Astrocyte (in vitro differentiated cells and primary cell): ENCODE measurements at regions not wholly inside any gene's neighbourhood (a gene's known extent, or its start where the extent isn't known, plus 50 kb on each side); places are given as distances from the start of the nearest gene placed in this dataset.

Source experiments
- DNase-seq: peaks from one replicate; pipeline ENCODE4 v3.0.0-alpha.2; 2010; ENCODE audit warnings: low read depth
- FAIRE-seq: peaks from 2 replicates; lab custom pipeline; 2011; peaks lifted over from hg19 to GRCh38; lab: Jason Lieb, UNC
- H2AFZ ChIP-seq: 2 replicates; pipeline ENCODE4 v1.6.0; 2012; ENCODE audit warnings: low read depth, low read length, inconsistent platforms
- H3K27ac ChIP-seq: 2 replicates; pipeline ENCODE4 v1.5.1; 2011; ENCODE audit warnings: low read depth, low read length, inconsistent platforms
- H3K27me3 ChIP-seq: 2 replicates; pipeline ENCODE4 v1.6.0; 2011; ENCODE audit warnings: low read length, inconsistent platforms; ENCODE audit not compliant: insufficient read depth
- H3K36me3 ChIP-seq: 2 replicates; pipeline ENCODE4 v1.5.1; 2011; ENCODE audit warnings: low read length, inconsistent platforms; ENCODE audit not compliant: insufficient read depth
- H3K4me1 ChIP-seq: 2 replicates; pipeline ENCODE4 v1.5.1; 2011; ENCODE audit warnings: low read length, inconsistent platforms; ENCODE audit not compliant: insufficient read depth
- H3K4me2 ChIP-seq: 2 replicates; pipeline ENCODE4 v1.6.0; 2012; ENCODE audit warnings: low read length, inconsistent platforms
- H3K4me3 ChIP-seq: 2 replicates; pipeline ENCODE4 v1.5.1; 2011; ENCODE audit warnings: low read depth, mild to moderate bottlenecking, low read length, inconsistent platforms; ENCODE audit not compliant: insufficient read depth
- H3K79me2 ChIP-seq: 2 replicates; pipeline ENCODE4 v1.6.0; 2012; ENCODE audit warnings: mild to moderate bottlenecking, low read length, inconsistent platforms; ENCODE audit not compliant: insufficient read depth
- H3K9ac ChIP-seq: 2 replicates; pipeline ENCODE4 v1.6.0; 2012; ENCODE audit warnings: mild to moderate bottlenecking, low read length, inconsistent platforms
- H3K9me3 ChIP-seq: 2 replicates; pipeline ENCODE4 v1.5.1; 2012; ENCODE audit warnings: low read depth, mild to moderate bottlenecking, low read length, inconsistent platforms; ENCODE audit not compliant: insufficient read depth
- H4K20me1 ChIP-seq: 2 replicates; pipeline ENCODE4 v1.6.0; 2012; ENCODE audit warnings: low read length, inconsistent platforms; ENCODE audit not compliant: insufficient read depth
- H3K27ac Mint-ChIP-seq: one replicate; pipeline ENCODE4 v1.8.0; 2021; ENCODE audit warnings: mild to moderate bottlenecking, mixed read lengths; ENCODE audit not compliant: unreplicated experiment
- H3K27me3 Mint-ChIP-seq: one replicate; pipeline ENCODE4 v1.8.0; 2021; ENCODE audit warnings: low read depth, mixed read lengths; ENCODE audit not compliant: unreplicated experiment
- H3K36me3 Mint-ChIP-seq: one replicate; pipeline ENCODE4 v1.8.0; 2021; ENCODE audit warnings: low read depth, mixed read lengths; ENCODE audit not compliant: unreplicated experiment
- H3K4me1 Mint-ChIP-seq: one replicate; pipeline ENCODE4 v1.8.0; 2021; ENCODE audit warnings: low read depth, mixed read lengths; ENCODE audit not compliant: unreplicated experiment
- H3K4me3 Mint-ChIP-seq: one replicate; pipeline ENCODE4 v1.8.0; 2021; ENCODE audit warnings: mild to moderate bottlenecking, moderate library complexity, mixed read lengths; ENCODE audit not compliant: unreplicated experiment
- H3K9me3 Mint-ChIP-seq: one replicate; pipeline ENCODE4 v1.8.0; 2021; ENCODE audit warnings: mild to moderate bottlenecking, mixed read lengths; ENCODE audit not compliant: unreplicated experiment
- CTCF ChIP-seq: IDR thresholded peaks from 2 replicates; pipeline ENCODE4 v1.5.1; 2011; ENCODE audit warnings: low read depth, mild to moderate bottlenecking, inconsistent platforms, low read length, moderate library complexity; ENCODE audit not compliant: insufficient read depth
- EZH2 ChIP-seq: IDR thresholded peaks from 2 replicates; pipeline ENCODE4 v1.6.1; 2012; ENCODE audit warnings: mild to moderate bottlenecking, low read length, inconsistent platforms; ENCODE audit not compliant: insufficient read depth

DNA sequence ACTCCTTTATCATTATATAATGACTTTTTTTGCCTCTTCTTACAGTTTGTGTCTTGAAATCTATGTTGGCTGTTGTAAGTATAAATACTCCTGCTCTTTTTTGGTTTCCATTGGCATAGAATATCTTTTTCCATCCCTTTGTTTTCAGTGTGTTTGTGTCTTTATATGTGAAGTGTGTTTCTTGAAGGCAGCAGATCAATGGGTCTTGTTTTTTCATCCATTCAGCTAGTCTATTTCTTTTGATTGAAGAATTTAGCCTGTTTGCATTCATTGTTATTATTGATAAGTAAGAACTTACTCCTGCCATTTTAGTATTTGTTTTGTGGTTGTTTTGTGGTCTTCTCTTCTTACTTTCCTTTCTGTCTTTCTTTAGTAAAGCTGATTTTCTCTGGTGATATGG, 322.8 kb downstream of the PLA2G4A start:
- no peak overlapping the region for H3K4me3 ChIP-seq
- FAIRE-seq (no peak), DNase-seq (no peak)
- TF ChIP-seq EZH2 (no peak), CTCF (no peak)
- no peaks in the 10 kb centered on the region for H3K9me3 ChIP-seq
- H3K36me3 ChIP-seq: no peaks in the 10 kb centered on the region
- H3K79me2 ChIP-seq: no peaks in the 10 kb centered on the region
- H3K4me3 Mint-ChIP-seq: no peak overlapping the region
- H3K9ac ChIP-seq: no peak overlapping the region
- no peak overlapping the region for H3K27ac Mint-ChIP-seq
- H3K4me2 ChIP-seq: no peak overlapping the region
- no peaks in the 10 kb centered on the region for H3K36me3 Mint-ChIP-seq
- no peaks in the 10 kb centered on the region for H3K27me3 ChIP-seq
- H4K20me1 ChIP-seq: no peaks in the 10 kb centered on the region
- no peak overlapping the region for H2AFZ ChIP-seq
- no peak overlapping the region for H3K27ac ChIP-seq
- no peaks in the 10 kb centered on the region for H3K27me3 Mint-ChIP-seq
- H3K4me1 ChIP-seq: no peaks in the 10 kb centered on the region
- no peaks in the 10 kb centered on the region for H3K4me1 Mint-ChIP-seq
- peaks cover 3% of the 10 kb centered on the region for H3K9me3 Mint-ChIP-seq

- no peak for TF ChIP-seq CTCF
- no peak for TF ChIP-seq EZH2
- H3K79me2 ChIP-seq: no peaks in the 10 kb centered on the region
- no peak overlapping the region for H3K4me3 ChIP-seq
- Mint-ChIP-seq H3K4me1 (no peaks in the 10 kb centered on the region), H3K36me3 (no peaks in the 10 kb centered on the region), H3K9me3 (no peaks in the 10 kb centered on the region), H3K27ac (no peak overlapping the region), H3K4me3 (no peak overlapping the region), H3K27me3 (no peaks in the 10 kb centered on the region)
- H3K4me1 ChIP-seq: no peaks in the 10 kb centered on the region
- no peak for FAIRE-seq
- H3K27ac ChIP-seq: no peak overlapping the region
- DNase-seq: no peak
- no peaks in the 10 kb centered on the region for H3K9me3 ChIP-seq
- H3K27me3 ChIP-seq: no peaks in the 10 kb centered on the region
- H3K36me3 ChIP-seq: no peaks in the 10 kb centered on the region
- no peak overlapping the region for H3K9ac ChIP-seq
- no peak overlapping the region for H3K4me2 ChIP-seq
- no peak overlapping the region for H2AFZ ChIP-seq
- H4K20me1 ChIP-seq: no peaks in the 10 kb centered on the region
Observed at GRCh38 chr1:187153047-187153446, 324.3 kb downstream of the PLA2G4A start.

DNA sequence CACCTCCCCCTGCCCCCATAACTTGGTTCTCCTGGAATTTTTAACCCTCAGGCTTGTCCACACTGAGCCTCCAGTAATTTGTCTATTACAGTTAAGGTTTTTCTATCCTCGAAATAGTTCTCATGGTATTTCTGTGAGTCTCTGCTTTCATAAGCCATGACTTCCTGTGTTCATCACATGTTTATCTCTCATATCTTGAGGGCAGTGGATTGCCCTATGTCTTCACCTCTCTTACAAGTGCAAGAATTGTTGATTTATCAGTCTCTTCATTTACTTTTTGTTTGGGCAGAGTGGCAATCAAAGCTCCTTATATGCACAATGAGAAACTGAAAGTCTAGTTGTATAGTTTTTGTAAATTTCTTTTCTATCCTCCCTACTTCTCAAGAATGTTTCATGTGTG, 328.4 kb downstream of the PLA2G4A start:
- H2AFZ ChIP-seq: no peak overlapping the region
- H3K27ac ChIP-seq: no peak overlapping the region
- TF ChIP-seq EZH2: no peak
- TF ChIP-seq CTCF: no peak
- H3K9me3 Mint-ChIP-seq: no peaks in the 10 kb centered on the region
- no peaks in the 10 kb centered on the region for H3K27me3 Mint-ChIP-seq
- H3K36me3 ChIP-seq: no peaks in the 10 kb centered on the region
- H3K4me2 ChIP-seq: no peak overlapping the region
- H3K27ac Mint-ChIP-seq: peak overlapping the region; percentile 29
- H3K27me3 ChIP-seq: no peaks in the 10 kb centered on the region
- DNase-seq (no peak), FAIRE-seq (no peak)
- no peaks in the 10 kb centered on the region for H3K4me1 Mint-ChIP-seq
- H3K79me2 ChIP-seq: no peaks in the 10 kb centered on the region
- H4K20me1 ChIP-seq: no peaks in the 10 kb centered on the region
- no peaks in the 10 kb centered on the region for H3K4me1 ChIP-seq
- H3K36me3 Mint-ChIP-seq: no peaks in the 10 kb centered on the region
- no peak overlapping the region for H3K9ac ChIP-seq
- H3K9me3 ChIP-seq: no peaks in the 10 kb centered on the region
- H3K4me3 Mint-ChIP-seq: no peak overlapping the region
- no peak overlapping the region for H3K4me3 ChIP-seq
